ENCODE measurements at regions not wholly inside any gene's neighbourhood (a gene's known extent, or its start where the extent isn't known, plus 50 kb on each side); places are given as distances from the start of the nearest gene placed in this dataset.

- no peaks in the 10 kb centered on the region for H3K4me1 ChIP-seq (ENCODE audit: insufficient read depth, low read length, poor library complexity, severe bottlenecking)
- no peaks in the 10 kb centered on the region for H3K27me3 ChIP-seq (ENCODE audit: insufficient read depth, low read length, poor library complexity, severe bottlenecking)
- no peaks in the 10 kb centered on the region for H3K79me2 ChIP-seq (ENCODE audit: insufficient read depth, low read length)
- TF ChIP-seq EZH2phosphoT487 (IDR thresholded peaks at IDR 0.05; ENCODE audit: borderline replicate concordance) (no peak), CTCF (conservative IDR thresholded peaks at IDR 0.05; ENCODE audit: low read length) (no peak)
- no peak overlapping the region for H3K4me3 ChIP-seq (ENCODE audit: low read length, poor library complexity, severe bottlenecking)
- H4K20me1 ChIP-seq (ENCODE audit: insufficient read depth, low read length, poor library complexity, severe bottlenecking) = no peaks in the 10 kb centered on the region
- no peak overlapping the region for H3K9ac ChIP-seq (ENCODE audit: low read depth, low read length, poor library complexity, severe bottlenecking)
- H3K36me3 ChIP-seq (ENCODE audit: insufficient read depth, low read length) = no peaks in the 10 kb centered on the region
- H2AFZ ChIP-seq (ENCODE audit: low read length) = no peak overlapping the region
- H3K9me2 ChIP-seq (replicated peaks; ENCODE audit: low read depth, low read length) = no peaks in the 10 kb centered on the region
- no peaks in the 10 kb centered on the region for H3F3A ChIP-seq (ENCODE audit: low read depth)
- H3K4me2 ChIP-seq (ENCODE audit: low read depth, low read length, poor library complexity, severe bottlenecking) = no peak overlapping the region
- H3K9me3 ChIP-seq (ENCODE audit: insufficient read depth, low read depth, low read length) = no peaks in the 10 kb centered on the region
Measured at GRCh38 chr12:88310666-88311065, 168.6 kb downstream of the TMTC3 start.

- no peak for TF ChIP-seq CTCF (conservative IDR thresholded peaks at IDR 0.05; ENCODE audit: low read length)
- no peak for TF ChIP-seq EZH2phosphoT487 (IDR thresholded peaks at IDR 0.05; ENCODE audit: borderline replicate concordance)
- no peak overlapping the region for H2AFZ ChIP-seq (ENCODE audit: low read length)
- no peaks in the 10 kb centered on the region for H3F3A ChIP-seq (ENCODE audit: low read depth)
- no peaks in the 10 kb centered on the region for H3K36me3 ChIP-seq (ENCODE audit: insufficient read depth, low read length)
- no peak overlapping the region for H3K4me3 ChIP-seq (ENCODE audit: low read length, poor library complexity, severe bottlenecking)
- no peaks in the 10 kb centered on the region for H3K9me2 ChIP-seq (replicated peaks; ENCODE audit: low read depth, low read length)
- H3K4me2 ChIP-seq (ENCODE audit: low read depth, low read length, poor library complexity, severe bottlenecking) = no peak overlapping the region
- H3K9ac ChIP-seq (ENCODE audit: low read depth, low read length, poor library complexity, severe bottlenecking) = no peak overlapping the region
- no peaks in the 10 kb centered on the region for H3K27me3 ChIP-seq (ENCODE audit: insufficient read depth, low read length, poor library complexity, severe bottlenecking)
- no peaks in the 10 kb centered on the region for H3K79me2 ChIP-seq (ENCODE audit: insufficient read depth, low read length)
- H4K20me1 ChIP-seq (ENCODE audit: insufficient read depth, low read length, poor library complexity, severe bottlenecking) = no peaks in the 10 kb centered on the region
- H3K4me1 ChIP-seq (ENCODE audit: insufficient read depth, low read length, poor library complexity, severe bottlenecking) = no peaks in the 10 kb centered on the region
- H3K9me3 ChIP-seq (ENCODE audit: insufficient read depth, low read depth, low read length) = no peaks in the 10 kb centered on the region
Measured at GRCh38 chr12:88313554-88313953, 171.4 kb downstream of the TMTC3 start.

- Histone ChIP-seq H2AFZ (ENCODE audit: low read length) (no peak overlapping the region), H3K79me2 (ENCODE audit: insufficient read depth, low read length) (no peaks in the 10 kb centered on the region), H3K9me3 (ENCODE audit: insufficient read depth, low read depth, low read length) (no peaks in the 10 kb centered on the region), H3K9me2 (replicated peaks; ENCODE audit: low read depth, low read length) (no peaks in the 10 kb centered on the region), H3K4me2 (ENCODE audit: low read depth, low read length, poor library complexity, severe bottlenecking) (no peak overlapping the region), H3K27me3 (ENCODE audit: insufficient read depth, low read length, poor library complexity, severe bottlenecking) (no peaks in the 10 kb centered on the region), H4K20me1 (ENCODE audit: insufficient read depth, low read length, poor library complexity, severe bottlenecking) (no peaks in the 10 kb centered on the region), H3K36me3 (ENCODE audit: insufficient read depth, low read length) (no peaks in the 10 kb centered on the region), H3K4me1 (ENCODE audit: insufficient read depth, low read length, poor library complexity, severe bottlenecking) (no peaks in the 10 kb centered on the region), H3K4me3 (ENCODE audit: low read length, poor library complexity, severe bottlenecking) (no peak overlapping the region), H3F3A (ENCODE audit: low read depth) (no peaks in the 10 kb centered on the region), H3K9ac (ENCODE audit: low read depth, low read length, poor library complexity, severe bottlenecking) (no peak overlapping the region)
- no peak for TF ChIP-seq EZH2phosphoT487 (IDR thresholded peaks at IDR 0.05; ENCODE audit: borderline replicate concordance)
- no peak for TF ChIP-seq CTCF (conservative IDR thresholded peaks at IDR 0.05; ENCODE audit: low read length)
Measured at GRCh38 chr12:88314706-88315105, 172.6 kb downstream of the TMTC3 start.
